Natural killer cell (primary cell): ENCODE measurements at regions not wholly inside any gene's neighbourhood (a gene's known extent, or its start where the extent isn't known, plus 50 kb on each side); places are given as distances from the start of the nearest gene placed in this dataset.

Source experiments
- ATAC-seq, 3 donors: fragments of 150-1000 bp in 2 of 3; fragments of 200-7000 bp in 1 of 3; cut with Tn5 transposase; 1 replicate in 1 of 3; 2 replicates in 2 of 3; pipeline ENCODE4 v1.10.0; 2021; ENCODE audit warnings: mild to moderate bottlenecking in 2 of 3, moderate library complexity in 2 of 3
- DNase-seq, 2 donors: peaks; one replicate each; pipeline versions ENCODE4 v3.0.0 to v3.0.0-alpha.2; 2013 to 2021; ENCODE audit warnings: mixed read lengths in 1 of 2
- H3K27ac ChIP-seq: one replicate; pipeline ENCODE4 v1.5.1; 2013; ENCODE audit warnings: mild to moderate bottlenecking, low read length
- H3K27me3 ChIP-seq: one replicate; pipeline ENCODE4 v1.6.1; 2013; ENCODE audit warnings: low read length; ENCODE audit not compliant: control insufficient read depth, insufficient read depth
- H3K36me3 ChIP-seq: one replicate; pipeline ENCODE4 v1.6.1; 2013; ENCODE audit warnings: low read length; ENCODE audit not compliant: control insufficient read depth, insufficient read depth
- H3K4me1 ChIP-seq: one replicate; pipeline ENCODE4 v1.6.1; 2013; ENCODE audit warnings: low read length; ENCODE audit not compliant: control insufficient read depth, insufficient read depth
- H3K4me3 ChIP-seq: one replicate; pipeline ENCODE4 v1.5.1; 2013; ENCODE audit warnings: low read length
- H3K9me3 ChIP-seq: one replicate; pipeline ENCODE4 v1.6.1; 2013; ENCODE audit warnings: low read length; ENCODE audit not compliant: control insufficient read depth, insufficient read depth
- H3K27ac Mint-ChIP-seq, 2 donors: one replicate each; pipeline ENCODE4 v1.8.0; 2022; ENCODE audit warnings: mild to moderate bottlenecking in 2 of 2, mixed read lengths in 2 of 2, moderate library complexity in 1 of 2
- H3K27me3 Mint-ChIP-seq, 2 donors: one replicate each; pipeline ENCODE4 v1.8.0; 2022; ENCODE audit warnings: low read depth in 2 of 2, mixed read lengths in 2 of 2
- H3K36me3 Mint-ChIP-seq: one replicate; pipeline ENCODE4 v1.8.0; 2022; ENCODE audit warnings: mixed read lengths
- H3K4me1 Mint-ChIP-seq, 2 donors: one replicate each; pipeline ENCODE4 v1.8.0; 2022; ENCODE audit warnings: mixed read lengths in 2 of 2
- H3K4me3 Mint-ChIP-seq: one replicate; pipeline ENCODE4 v1.8.0; 2022; ENCODE audit warnings: mild to moderate bottlenecking, moderate library complexity, mixed read lengths
- H3K9me3 Mint-ChIP-seq, 2 donors: one replicate each; pipeline ENCODE4 v1.8.0; 2022; ENCODE audit warnings: mixed read lengths in 2 of 2
- WGBS: methylation state at CpG from one replicate; pipeline ENCODE4 v1.1.7; 2013; ENCODE audit warnings: missing lambda C conversion rate; ENCODE audit not compliant: insufficient coverage; 5-methylcytosine and 5-hydroxymethylcytosine counted together
- intact Hi-C: fragments of 100-400 bp; cut with micrococcal nuclease; formaldehyde crosslinking; loops from one replicate; pipeline ENCODE4 v1.14.2; 2022
- TF ChIP-seq, protein P1 (sequence below): fragments of 200-600 bp; IDR thresholded peaks from one replicate; pipeline ENCODE4 v1.8.0; 2022; ENCODE audit warnings: antibody characterized with exemption

DNA sequence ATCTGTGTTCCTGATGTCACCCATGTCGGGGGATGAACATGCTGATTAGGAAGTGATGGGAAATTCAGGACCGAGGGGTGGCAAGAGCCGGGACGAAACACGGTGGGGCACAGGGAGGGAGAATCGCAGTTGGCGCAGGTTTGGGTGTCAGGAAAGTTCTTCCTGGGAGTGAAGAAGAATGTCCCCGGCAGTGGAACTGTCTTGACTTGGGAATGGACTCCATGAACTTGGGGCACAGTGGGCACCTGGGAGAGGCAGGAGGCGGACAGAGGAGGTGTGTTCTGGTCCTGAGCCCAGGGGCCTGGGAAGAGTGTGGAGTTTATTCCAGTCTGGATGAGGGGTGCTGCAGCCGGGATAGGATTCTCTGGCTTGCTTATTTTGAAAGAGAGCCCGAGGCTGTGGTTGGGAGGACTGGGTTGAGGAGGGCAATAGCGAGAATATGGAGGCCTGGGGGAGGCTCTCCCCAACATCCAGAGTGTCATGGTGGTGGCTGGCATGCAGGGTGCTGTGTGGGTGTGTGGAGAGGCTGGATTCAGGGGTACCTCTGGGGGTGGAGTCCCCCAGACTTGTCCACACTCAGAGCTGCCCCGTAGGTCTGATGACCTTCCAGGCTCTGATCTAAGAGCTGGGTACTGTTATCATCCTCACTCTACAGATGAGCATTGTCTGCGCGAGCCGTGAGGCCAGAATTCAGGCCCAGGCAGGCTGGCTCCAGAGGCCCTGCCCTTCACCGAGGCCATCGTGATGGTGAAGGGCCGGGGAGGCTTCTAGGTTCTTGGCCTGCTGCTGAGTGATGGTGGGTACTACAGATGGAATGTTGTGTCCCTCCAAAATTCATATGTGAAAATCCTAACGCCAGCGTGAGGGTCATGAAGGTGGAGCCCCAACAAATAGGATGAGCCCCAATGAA, 274.5 kb upstream of the C1orf174 start:
- no peak overlapping the region for H3K27ac ChIP-seq
- no peak overlapping the region for H3K27ac Mint-ChIP-seq
- 92% methylated on average over 21 of the region's 21 CpGs for WGBS
- no peaks in the 10 kb centered on the region for H3K9me3 ChIP-seq
- intact Hi-C loops: no loop called here
- ATAC-seq (no peak), DNase-seq (no peak)
- H3K36me3 ChIP-seq: no peaks in the 10 kb centered on the region
- no peaks in the 10 kb centered on the region for H3K4me1 ChIP-seq
- no peaks in the 10 kb centered on the region for H3K27me3 ChIP-seq
- no peaks in the 10 kb centered on the region for H3K4me1 Mint-ChIP-seq
- no peak overlapping the region for H3K4me3 ChIP-seq
- H3K4me3 Mint-ChIP-seq: no peak overlapping the region
- H3K27me3 Mint-ChIP-seq: peaks cover 2 to 18% of the 10 kb centered on the region in 2 donors
- no peaks in the 10 kb centered on the region for H3K36me3 Mint-ChIP-seq
- TF ChIP-seq, protein P1, sequence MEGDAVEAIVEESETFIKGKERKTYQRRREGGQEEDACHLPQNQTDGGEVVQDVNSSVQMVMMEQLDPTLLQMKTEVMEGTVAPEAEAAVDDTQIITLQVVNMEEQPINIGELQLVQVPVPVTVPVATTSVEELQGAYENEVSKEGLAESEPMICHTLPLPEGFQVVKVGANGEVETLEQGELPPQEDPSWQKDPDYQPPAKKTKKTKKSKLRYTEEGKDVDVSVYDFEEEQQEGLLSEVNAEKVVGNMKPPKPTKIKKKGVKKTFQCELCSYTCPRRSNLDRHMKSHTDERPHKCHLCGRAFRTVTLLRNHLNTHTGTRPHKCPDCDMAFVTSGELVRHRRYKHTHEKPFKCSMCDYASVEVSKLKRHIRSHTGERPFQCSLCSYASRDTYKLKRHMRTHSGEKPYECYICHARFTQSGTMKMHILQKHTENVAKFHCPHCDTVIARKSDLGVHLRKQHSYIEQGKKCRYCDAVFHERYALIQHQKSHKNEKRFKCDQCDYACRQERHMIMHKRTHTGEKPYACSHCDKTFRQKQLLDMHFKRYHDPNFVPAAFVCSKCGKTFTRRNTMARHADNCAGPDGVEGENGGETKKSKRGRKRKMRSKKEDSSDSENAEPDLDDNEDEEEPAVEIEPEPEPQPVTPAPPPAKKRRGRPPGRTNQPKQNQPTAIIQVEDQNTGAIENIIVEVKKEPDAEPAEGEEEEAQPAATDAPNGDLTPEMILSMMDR: no peak
- H3K9me3 Mint-ChIP-seq: no peaks in the 10 kb centered on the region

DNA sequence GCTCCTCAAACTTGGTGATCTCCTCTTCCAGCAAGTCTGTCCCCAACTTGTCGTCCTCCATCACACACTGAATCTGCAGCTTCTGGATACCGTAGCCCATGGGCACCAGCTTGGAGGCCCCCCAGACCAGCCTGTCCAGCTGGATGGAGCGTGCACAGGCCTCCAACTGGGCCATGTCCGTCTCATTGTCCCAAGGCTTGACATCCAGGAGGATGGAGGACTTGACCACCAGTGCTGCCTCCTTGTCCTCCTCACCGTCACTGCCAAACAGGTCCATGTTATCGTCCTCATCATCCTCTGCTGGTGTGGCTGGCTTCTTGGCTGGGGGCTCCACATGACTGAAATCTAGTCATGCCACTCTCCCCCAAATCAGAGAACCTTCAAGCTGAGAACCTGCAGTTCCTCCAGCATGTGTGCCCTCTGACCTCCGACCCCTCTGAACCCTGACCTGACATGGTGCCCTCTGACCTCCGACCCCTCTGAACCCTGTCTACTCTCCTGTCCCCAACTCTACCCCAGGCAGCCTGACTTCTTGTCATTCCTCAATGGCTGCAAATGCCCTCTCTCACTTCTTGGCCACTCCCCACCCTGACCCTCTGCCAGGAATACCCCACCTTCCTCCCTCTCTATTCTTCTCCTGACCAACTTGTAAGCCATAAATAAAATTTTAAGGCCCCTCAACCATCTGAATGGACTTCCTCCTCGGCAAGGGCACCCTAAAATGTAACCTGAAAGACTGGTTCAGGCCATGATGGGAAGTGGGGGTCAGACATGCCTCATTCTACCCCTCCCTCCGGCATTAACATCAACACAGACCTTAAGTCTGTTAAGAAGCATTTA, 275.7 kb upstream of the C1orf174 start:
- TF ChIP-seq, protein P1: no peak
- H3K9me3 Mint-ChIP-seq: no peaks in the 10 kb centered on the region
- no peak overlapping the region for H3K4me3 ChIP-seq
- H3K36me3 ChIP-seq: no peaks in the 10 kb centered on the region
- no peak for ATAC-seq
- no peak overlapping the region for H3K4me3 Mint-ChIP-seq
- no peak for DNase-seq
- no peaks in the 10 kb centered on the region for H3K4me1 ChIP-seq
- intact Hi-C loops: no loop called here
- no peaks in the 10 kb centered on the region for H3K9me3 ChIP-seq
- H3K27ac ChIP-seq: no peak overlapping the region
- no peaks in the 10 kb centered on the region for H3K36me3 Mint-ChIP-seq
- no peak overlapping the region for H3K27ac Mint-ChIP-seq
- H3K4me1 Mint-ChIP-seq: no peaks in the 10 kb centered on the region
- 87% methylated on average over 9 of the region's 10 CpGs for WGBS
- no peaks in the 10 kb centered on the region for H3K27me3 ChIP-seq
- peaks cover 0 to 17% of the 10 kb centered on the region in 2 donors for H3K27me3 Mint-ChIP-seq

DNA sequence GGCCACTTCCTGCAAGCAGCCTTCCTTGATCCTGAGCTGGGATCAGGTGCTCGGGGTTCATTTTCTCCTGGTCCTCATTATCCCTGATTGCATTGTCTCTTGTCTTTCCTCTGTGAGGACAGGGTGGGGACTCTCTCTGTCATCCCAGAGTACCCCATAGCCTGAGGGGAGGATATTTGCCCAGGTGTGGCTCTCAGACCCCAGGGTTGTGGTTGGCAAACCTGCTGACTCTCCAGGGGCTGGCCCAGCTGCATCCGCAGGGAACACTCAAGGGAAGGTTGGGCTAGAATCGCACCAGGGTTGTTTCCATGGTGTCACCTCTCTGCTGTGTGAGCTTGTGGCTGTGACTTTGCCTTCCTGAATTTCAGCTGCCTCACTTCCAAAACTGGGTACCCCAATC, 276.8 kb upstream of the C1orf174 start:
- Mint-ChIP-seq H3K4me1 (no peaks in the 10 kb centered on the region), H3K4me3 (no peak overlapping the region), H3K36me3 (no peaks in the 10 kb centered on the region), H3K9me3 (no peaks in the 10 kb centered on the region), H3K27me3 (peaks cover 0 to 8% of the 10 kb centered on the region in 2 donors), H3K27ac (no peak overlapping the region)
- Histone ChIP-seq H3K4me3 (no peak overlapping the region), H3K27me3 (no peaks in the 10 kb centered on the region), H3K4me1 (no peaks in the 10 kb centered on the region), H3K27ac (no peak overlapping the region), H3K9me3 (no peaks in the 10 kb centered on the region), H3K36me3 (no peaks in the 10 kb centered on the region)
- ATAC-seq: no peak
- TF ChIP-seq, protein P1: no peak
- intact Hi-C loops: no loop called here
- no peak for DNase-seq
- WGBS: 68% methylated on average over 3 of the region's 3 CpGs
